Brain microvascular endothelial cell (primary cell): ENCODE measurements at regions not wholly inside any gene's neighbourhood (a gene's known extent, or its start where the extent isn't known, plus 50 kb on each side); places are given as distances from the start of the nearest gene placed in this dataset.

Source experiments
- DNase-seq: peaks from one replicate; pipeline ENCODE4 v3.0.0-alpha.2; 2020
- H3K27ac ChIP-seq: fragments of 250-450 bp; sonication (Bioruptor Pico); 2 replicates; pipeline ENCODE4 v1.5.1; 2020; ENCODE audit warnings: mild to moderate bottlenecking, moderate library complexity
- H3K27me3 ChIP-seq: fragments of 250-450 bp; sonication (Bioruptor Pico); replicated peaks from 2 replicates; pipeline ENCODE4 v1.5.1; 2020; ENCODE audit warnings: mild to moderate bottlenecking
- H3K36me3 ChIP-seq: fragments of 250-450 bp; sonication (Bioruptor Pico); replicated peaks from 2 replicates; pipeline ENCODE4 v1.5.1; 2020; ENCODE audit warnings: mild to moderate bottlenecking
- H3K4me3 ChIP-seq: 2 replicates; pipeline ENCODE4 v1.5.1; 2011; ENCODE audit warnings: low read depth, mild to moderate bottlenecking, control low read depth, low read length, moderate library complexity
- CTCF ChIP-seq: IDR thresholded peaks from 2 replicates; pipeline ENCODE4 v1.5.1; 2011; ENCODE audit warnings: low read depth, mild to moderate bottlenecking, moderate library complexity, low read length, control low read depth, inconsistent platforms; ENCODE audit errors: missing control alignments
- in situ Hi-C: cut with HindIII; loops from 2 replicates; pipeline ENCODE4 v1.10.0; 2017; ENCODE audit warnings: low sequenced_read_pairs, low pct_ligation_motif_present

GRCh38 chr9:82180711-82181110 lies 192.1 kb downstream of the SPATA31D1 start:
- Histone ChIP-seq H3K27me3 (no peaks in the 10 kb centered on the region), H3K4me3 (no peak overlapping the region), H3K36me3 (no peaks in the 10 kb centered on the region), H3K27ac (no peak overlapping the region)
- TF ChIP-seq CTCF: no peak
- in situ Hi-C loops: no loop called here
- DNase-seq: no peak

- H3K27ac ChIP-seq: no peak overlapping the region
- no peaks in the 10 kb centered on the region for H3K36me3 ChIP-seq
- no peak for DNase-seq
- no peak overlapping the region for H3K4me3 ChIP-seq
- no peaks in the 10 kb centered on the region for H3K27me3 ChIP-seq
- in situ Hi-C loops: no loop called here
- no peak for TF ChIP-seq CTCF
These were observed 194.7 kb downstream of the SPATA31D1 start for GRCh38 chr9:82183181-82183860.

- Histone ChIP-seq H3K27me3 (no peaks in the 10 kb centered on the region), H3K27ac (no peak overlapping the region), H3K4me3 (no peak overlapping the region), H3K36me3 (no peaks in the 10 kb centered on the region)
- TF ChIP-seq CTCF: no peak
- no peak for DNase-seq
- in situ Hi-C loops: no loop called here
These were observed 196.0 kb downstream of the SPATA31D1 start for GRCh38 chr9:82184524-82184923.

- H3K4me3 ChIP-seq: no peak overlapping the region
- no peaks in the 10 kb centered on the region for H3K36me3 ChIP-seq
- H3K27ac ChIP-seq: no peak overlapping the region
- no peaks in the 10 kb centered on the region for H3K27me3 ChIP-seq
- no peak for DNase-seq
- no peak for TF ChIP-seq CTCF
- in situ Hi-C loops: no loop called here
These were observed 200.2 kb downstream of the SPATA31D1 start for GRCh38 chr9:82188817-82189216.

GRCh38 chr9:82191082-82191770 lies 202.7 kb downstream of the SPATA31D1 start:
- in situ Hi-C loops: no loop called here
- H3K27ac ChIP-seq: no peak overlapping the region

More at GRCh38 chr9:82191082-82191770, 202.7 kb downstream of the SPATA31D1 start:
- TF ChIP-seq CTCF: no peak
- no peaks in the 10 kb centered on the region for H3K36me3 ChIP-seq
- DNase-seq: peak; percentile 13
- H3K27me3 ChIP-seq: no peaks in the 10 kb centered on the region
- no peak overlapping the region for H3K4me3 ChIP-seq
